ENCODE measurements at regions not wholly inside any gene's neighbourhood (a gene's known extent, or its start where the extent isn't known, plus 50 kb on each side); places are given as distances from the start of the nearest gene placed in this dataset.

GRCh38 chr1:94325377-94326302 lies 88.3 kb upstream of the ARHGAP29 start:
- TF ChIP-seq, protein P1, sequence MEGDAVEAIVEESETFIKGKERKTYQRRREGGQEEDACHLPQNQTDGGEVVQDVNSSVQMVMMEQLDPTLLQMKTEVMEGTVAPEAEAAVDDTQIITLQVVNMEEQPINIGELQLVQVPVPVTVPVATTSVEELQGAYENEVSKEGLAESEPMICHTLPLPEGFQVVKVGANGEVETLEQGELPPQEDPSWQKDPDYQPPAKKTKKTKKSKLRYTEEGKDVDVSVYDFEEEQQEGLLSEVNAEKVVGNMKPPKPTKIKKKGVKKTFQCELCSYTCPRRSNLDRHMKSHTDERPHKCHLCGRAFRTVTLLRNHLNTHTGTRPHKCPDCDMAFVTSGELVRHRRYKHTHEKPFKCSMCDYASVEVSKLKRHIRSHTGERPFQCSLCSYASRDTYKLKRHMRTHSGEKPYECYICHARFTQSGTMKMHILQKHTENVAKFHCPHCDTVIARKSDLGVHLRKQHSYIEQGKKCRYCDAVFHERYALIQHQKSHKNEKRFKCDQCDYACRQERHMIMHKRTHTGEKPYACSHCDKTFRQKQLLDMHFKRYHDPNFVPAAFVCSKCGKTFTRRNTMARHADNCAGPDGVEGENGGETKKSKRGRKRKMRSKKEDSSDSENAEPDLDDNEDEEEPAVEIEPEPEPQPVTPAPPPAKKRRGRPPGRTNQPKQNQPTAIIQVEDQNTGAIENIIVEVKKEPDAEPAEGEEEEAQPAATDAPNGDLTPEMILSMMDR (IDR thresholded peaks at IDR 0.05; ENCODE audit: low read depth, low read length): no peak
- H3K4me3 ChIP-seq (ENCODE audit: low read depth, low read length): peak overlapping the region; percentile 6; the same call in 1 of the 2 replicates

DNA sequence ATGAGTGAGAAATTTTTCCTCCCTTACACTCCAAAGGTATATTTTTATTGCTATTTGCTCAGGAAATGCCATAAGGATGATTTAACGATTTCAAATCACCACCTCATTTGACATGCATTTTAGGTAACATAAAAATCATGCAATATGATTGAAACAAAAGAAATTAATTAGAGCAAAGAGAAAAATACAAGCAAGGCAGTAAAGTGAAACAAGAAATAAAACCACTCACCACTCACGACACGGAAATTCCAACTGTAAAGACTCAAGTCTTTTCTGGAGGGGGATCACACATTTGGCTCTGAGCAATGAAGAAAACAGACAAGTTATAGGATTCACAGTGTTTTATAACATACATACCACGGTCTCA lies 86.8 kb upstream of the ARHGAP29 start:
- TF ChIP-seq, protein P1 (IDR thresholded peaks at IDR 0.05; ENCODE audit: low read depth, low read length): no peak
- no peak overlapping the region for H3K4me3 ChIP-seq (ENCODE audit: low read depth, low read length)

DNA sequence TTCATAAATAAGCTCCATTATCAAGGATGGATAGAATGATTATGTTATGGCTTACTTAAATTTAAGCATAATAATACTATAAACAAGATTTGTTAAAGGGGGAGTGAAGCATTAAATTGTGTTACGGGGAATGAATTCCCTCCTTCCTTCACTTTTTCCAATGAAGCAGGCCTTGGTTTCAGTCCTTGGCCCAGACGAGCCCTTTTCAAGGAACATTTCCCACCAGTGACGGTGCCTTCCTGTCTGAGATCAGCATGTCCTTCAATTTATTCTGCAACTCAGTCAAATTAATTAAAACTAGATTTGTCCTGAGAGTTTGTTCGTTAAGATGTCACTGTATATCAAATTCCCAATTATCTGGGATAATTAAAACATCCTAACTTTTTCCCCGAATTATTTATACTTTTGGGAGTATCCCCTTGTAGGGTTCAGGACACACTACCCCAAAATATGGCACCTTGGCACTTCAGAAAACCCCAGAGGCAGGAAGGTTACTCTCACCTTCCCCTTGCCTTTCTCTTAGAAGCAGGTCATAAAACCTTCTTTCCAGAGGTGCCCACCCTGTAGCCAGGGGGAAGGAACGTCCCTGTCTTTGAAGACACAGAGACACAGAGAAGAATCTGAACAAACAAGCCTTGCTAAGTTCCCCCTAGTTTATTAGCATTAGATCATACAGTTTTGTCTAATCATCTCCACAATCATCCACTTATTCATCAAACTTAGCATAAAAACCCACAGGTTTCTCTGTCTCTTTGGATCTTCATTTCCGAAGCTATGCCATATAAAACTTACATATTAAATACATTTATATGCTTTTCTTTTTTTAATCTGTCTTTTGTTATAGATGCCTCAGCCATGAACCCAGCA lies 86.2 kb upstream of the ARHGAP29 start:
- TF ChIP-seq, protein P1 (IDR thresholded peaks at IDR 0.05; ENCODE audit: low read depth, low read length): no peak

DNA sequence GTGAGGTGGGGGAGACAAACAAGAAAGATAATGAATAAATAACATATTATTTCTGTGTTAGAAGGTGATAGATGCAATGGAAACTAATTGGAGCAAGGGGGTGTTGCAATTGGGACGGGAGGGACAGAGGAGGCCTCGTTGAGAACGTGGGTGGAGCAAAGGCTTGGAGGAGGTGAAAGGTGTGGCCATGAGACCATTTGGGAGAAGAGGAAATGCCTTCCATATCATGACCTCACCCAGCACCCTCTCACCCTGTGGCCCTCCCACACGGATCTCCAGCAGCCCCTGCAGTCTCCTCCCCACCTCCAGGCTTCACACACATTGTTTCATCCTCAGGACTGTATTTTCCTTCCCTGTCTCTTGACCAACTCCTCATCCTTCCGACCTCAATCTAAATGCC lies 85.3 kb upstream of the ARHGAP29 start:
- no peak overlapping the region for H3K4me3 ChIP-seq (ENCODE audit: low read depth, low read length)

More for the DNA sequence above, 86.2 kb upstream of the ARHGAP29 start:
- H3K4me3 ChIP-seq (ENCODE audit: low read depth, low read length): no peak overlapping the region

GRCh38 chr1:94321662-94322061 lies 84.3 kb upstream of the ARHGAP29 start:
- TF ChIP-seq, protein P1 (IDR thresholded peaks at IDR 0.05; ENCODE audit: low read depth, low read length): no peak

More for the DNA sequence above, 85.3 kb upstream of the ARHGAP29 start:
- TF ChIP-seq, protein P1 (IDR thresholded peaks at IDR 0.05; ENCODE audit: low read depth, low read length): no peak

DNA sequence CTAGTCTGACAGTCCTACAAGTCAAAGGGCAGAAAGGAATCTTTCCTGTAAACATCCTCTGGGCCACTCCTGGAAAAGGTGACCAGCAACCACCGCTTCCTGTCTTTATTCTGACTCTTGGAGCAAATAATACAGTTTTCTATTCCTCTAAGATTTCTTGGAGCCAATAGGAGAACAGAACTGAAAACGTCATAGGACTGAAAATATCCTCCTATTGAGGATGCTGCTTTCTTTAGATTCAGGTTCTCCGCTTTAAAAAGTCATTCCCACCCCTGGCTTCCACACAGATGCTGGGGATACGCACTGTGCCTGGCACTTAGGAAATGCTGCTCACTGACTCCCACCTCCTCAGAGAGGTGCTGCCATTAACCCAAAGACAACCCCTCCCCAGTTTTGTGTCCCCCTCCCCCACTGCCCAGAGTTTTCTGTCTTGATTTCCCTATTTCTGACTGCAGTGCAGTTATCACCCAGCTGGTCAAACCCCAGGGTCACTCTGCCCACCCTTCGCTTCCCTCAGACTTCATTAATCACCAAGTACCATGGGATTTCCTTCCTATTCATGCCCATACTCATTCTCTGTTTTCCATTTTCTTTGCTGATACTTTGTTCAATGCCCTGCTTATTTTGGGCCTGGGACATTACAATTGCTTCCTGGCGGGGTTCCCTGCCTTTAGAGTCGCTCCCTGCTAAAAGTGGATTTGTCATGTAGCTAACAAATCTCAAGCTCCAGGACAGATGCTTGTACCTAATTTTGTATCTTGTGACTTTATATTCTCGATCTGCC lies 82.1 kb upstream of the ARHGAP29 start:
- H3K4me3 ChIP-seq (ENCODE audit: low read depth, low read length): no peak overlapping the region
- TF ChIP-seq, protein P1 (IDR thresholded peaks at IDR 0.05; ENCODE audit: low read depth, low read length): no peak

More at GRCh38 chr1:94321662-94322061, 84.3 kb upstream of the ARHGAP29 start:
- no peak overlapping the region for H3K4me3 ChIP-seq (ENCODE audit: low read depth, low read length)

Measured in WI38 (cell line).